MM.1S (cell line): ENCODE measurements at regions not wholly inside any gene's neighbourhood (a gene's known extent, or its start where the extent isn't known, plus 50 kb on each side); places are given as distances from the start of the nearest gene placed in this dataset.

Experiments used
- CTCF ChIP-seq: fragments of 300-600 bp; sonication (generic); IDR thresholded peaks from 2 replicates; pipeline ENCODE4 v1.5.1; 2016; ENCODE audit warnings: antibody characterized with exemption, low read length, mixed read lengths
- EZH2 ChIP-seq: fragments of 300-600 bp; sonication (generic); optimal IDR thresholded peaks from 2 replicates; pipeline ENCODE3; 2017; ENCODE audit warnings: low read depth, mild to moderate bottlenecking, antibody characterized with exemption, low read length, mixed read lengths
- EZH2phosphoT487 ChIP-seq: fragments of 300-600 bp; sonication (generic); IDR thresholded peaks from 2 replicates; pipeline ENCODE4 v1.6.1; 2018; ENCODE audit warnings: antibody characterized with exemption, low read length

GRCh38 chr20:22692119-22692475, 107.7 kb upstream of the FOXA2 start:
- TF ChIP-seq CTCF (no peak), EZH2 (no peak), EZH2phosphoT487 (no peak)
